Activated B cell treated with CpG ODN at 0.5 μM for 24 hours (primary cell): ENCODE measurements at regions not wholly inside any gene's neighbourhood (a gene's known extent, or its start where the extent isn't known, plus 50 kb on each side); places are given as distances from the start of the nearest gene placed in this dataset.
"Not testable (repeated sequence)": the region's sequence is repeated elsewhere in the genome, so short reads cannot be mapped to it uniquely, and the experiment has no call there.

Source experiments
- ATAC-seq: fragments of 200-7000 bp; cut with Tn5 transposase; one replicate; pipeline ENCODE4 v1.10.0; 2021; ENCODE audit warnings: low read depth, mild to moderate bottlenecking, moderate library complexity
- CTCF ChIA-PET: fragments of 350-600 bp; sonication (Branson Sonifier 250); formaldehyde crosslinking; loops from one replicate; lab custom pipeline; 2021; ENCODE audit warnings: antibody characterized with exemption; lab: Charles Lee
- POLR2A ChIA-PET: fragments of 350-600 bp; sonication (Branson Sonifier 250); formaldehyde crosslinking; loops from one replicate; lab custom pipeline; 2021; ENCODE audit warnings: antibody characterized with exemption; lab: Charles Lee
- DNase-seq: peaks from one replicate; pipeline ENCODE4 v3.0.0; 2022
- H3K27ac Mint-ChIP-seq: one replicate; pipeline ENCODE4 v1.8.0; 2020; ENCODE audit warnings: mixed read lengths
- H3K27me3 Mint-ChIP-seq: one replicate; pipeline ENCODE4 v1.8.0; 2021; ENCODE audit warnings: mixed read lengths
- H3K36me3 Mint-ChIP-seq: one replicate; pipeline ENCODE4 v1.8.0; 2021; ENCODE audit warnings: low read depth, mixed read lengths
- H3K4me1 Mint-ChIP-seq: one replicate; pipeline ENCODE4 v1.8.0; 2021; ENCODE audit warnings: mixed read lengths
- H3K4me3 Mint-ChIP-seq: one replicate; pipeline ENCODE4 v1.8.0; 2020; ENCODE audit warnings: mild to moderate bottlenecking, mixed read lengths
- H3K9me3 Mint-ChIP-seq: one replicate; pipeline ENCODE4 v1.8.0; 2020; ENCODE audit warnings: mixed read lengths
- intact Hi-C: fragments of 100-400 bp; cut with micrococcal nuclease; formaldehyde crosslinking; loops from one replicate; pipeline ENCODE4 v1.15.1; 2024

DNA sequence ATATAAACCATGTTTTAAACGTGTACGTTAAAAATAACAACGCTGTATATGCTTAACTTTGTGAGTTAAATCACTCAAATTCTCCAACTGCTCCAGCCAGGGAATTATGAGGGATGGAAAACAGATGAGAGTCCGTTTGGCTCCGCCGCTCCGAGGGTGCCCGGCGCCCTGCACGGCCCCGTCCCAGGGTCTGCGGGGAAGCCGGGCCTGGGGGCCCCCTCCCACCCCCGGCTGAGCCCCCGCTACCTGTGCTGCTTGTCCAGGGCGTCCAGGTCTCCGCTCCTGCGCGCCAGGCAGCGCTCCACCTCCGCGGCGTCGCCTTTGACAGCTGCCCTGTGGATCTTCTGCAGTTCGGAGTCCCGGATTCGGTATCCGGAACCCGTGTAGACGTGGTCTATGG lies 415.5 kb downstream of the FOXD4L4 start:
- ATAC-seq, POLR2A ChIA-PET, H3K27me3 Mint-ChIP-seq, H3K27ac Mint-ChIP-seq, H3K9me3 Mint-ChIP-seq, H3K4me3 Mint-ChIP-seq, H3K4me1 Mint-ChIP-seq, CTCF ChIA-PET, DNase-seq, H3K36me3 Mint-ChIP-seq, intact Hi-C loops: not testable (repeated sequence)

DNA sequence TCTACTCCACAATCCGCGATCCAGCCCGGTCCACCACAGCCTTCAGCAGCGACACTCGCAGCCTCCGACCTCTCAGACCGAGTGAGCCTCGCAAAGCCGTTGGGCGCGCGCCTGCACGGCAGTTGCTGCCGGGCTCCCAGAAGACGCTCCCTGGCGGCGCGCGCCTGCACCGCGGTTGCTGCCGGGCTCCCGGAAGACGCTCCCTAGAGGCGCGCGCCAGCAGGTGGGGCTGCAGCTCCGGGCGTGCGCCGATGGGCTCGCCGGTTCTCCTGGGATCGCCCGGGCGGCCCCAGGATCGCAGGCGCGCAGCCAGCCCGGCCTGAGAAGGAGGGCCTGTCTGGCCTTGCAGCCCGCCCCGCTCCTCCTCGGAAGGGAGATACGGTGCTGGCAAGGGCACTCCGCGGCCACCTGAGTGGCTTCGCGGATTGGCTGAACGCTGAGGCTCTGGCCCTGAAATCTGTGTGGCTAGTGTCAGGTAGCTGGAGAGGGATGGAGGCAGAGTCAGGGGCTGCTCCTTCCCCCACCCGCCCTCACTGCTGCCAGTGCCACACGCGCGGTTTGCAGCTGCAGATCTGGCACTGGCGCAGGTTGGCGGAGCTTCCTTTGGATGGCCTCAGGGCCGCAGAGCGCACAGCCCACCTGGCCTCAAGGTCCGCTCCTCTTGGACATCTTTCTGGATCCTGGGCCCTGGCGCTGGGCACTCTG lies 416.2 kb downstream of the FOXD4L4 start:
- H3K27ac Mint-ChIP-seq, CTCF ChIA-PET, H3K4me3 Mint-ChIP-seq, H3K9me3 Mint-ChIP-seq, H3K36me3 Mint-ChIP-seq, POLR2A ChIA-PET, H3K27me3 Mint-ChIP-seq, intact Hi-C loops, H3K4me1 Mint-ChIP-seq: not testable (repeated sequence)
- DNase-seq: peak; percentile 24
- peak; percentile 94 for ATAC-seq

DNA sequence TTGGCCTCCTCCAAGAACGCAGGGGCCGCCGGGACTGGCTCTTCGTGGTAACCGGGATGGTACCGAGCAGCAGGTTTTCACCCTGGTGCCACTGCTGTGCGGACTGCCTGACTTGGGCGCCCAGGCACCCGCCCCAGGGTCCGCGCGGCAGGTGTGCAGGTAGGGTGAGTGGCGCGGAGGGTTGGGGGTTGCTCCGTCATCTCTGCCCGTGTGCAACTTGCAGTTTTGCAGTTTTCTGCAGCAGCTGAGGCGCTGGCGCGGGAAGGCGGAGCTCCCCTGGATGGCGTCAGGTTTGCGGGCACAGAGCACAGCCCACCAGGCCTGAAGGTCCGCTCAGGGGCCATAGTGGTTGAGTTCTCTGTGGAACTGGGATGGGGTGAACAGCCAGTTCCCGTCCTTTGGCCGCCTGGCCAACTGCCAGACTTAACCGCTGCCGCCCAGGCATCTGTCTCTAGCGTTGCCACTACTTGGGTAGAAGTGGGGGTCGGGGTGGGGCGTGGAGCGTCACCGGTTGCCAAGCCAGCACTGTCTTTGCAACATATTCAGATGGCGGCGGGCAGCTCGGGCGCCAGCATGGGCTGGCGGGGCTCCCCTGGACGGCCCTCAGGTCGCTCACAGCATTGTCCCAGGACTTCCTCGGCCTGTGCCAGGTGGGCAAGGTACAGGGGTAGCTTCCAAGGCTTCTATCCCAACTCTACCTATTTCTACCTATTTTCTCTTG lies 417.2 kb downstream of the FOXD4L4 start:
- H3K4me3 Mint-ChIP-seq, H3K36me3 Mint-ChIP-seq, ATAC-seq, CTCF ChIA-PET, H3K27ac Mint-ChIP-seq, POLR2A ChIA-PET, H3K4me1 Mint-ChIP-seq, H3K27me3 Mint-ChIP-seq, intact Hi-C loops, H3K9me3 Mint-ChIP-seq, DNase-seq: not testable (repeated sequence)

GRCh38 chr9:66182316-66182715 lies 445.4 kb downstream of the FOXD4L4 start:
- ATAC-seq, H3K36me3 Mint-ChIP-seq, H3K4me1 Mint-ChIP-seq, H3K4me3 Mint-ChIP-seq, H3K27me3 Mint-ChIP-seq, DNase-seq, CTCF ChIA-PET, H3K27ac Mint-ChIP-seq, H3K9me3 Mint-ChIP-seq, POLR2A ChIA-PET, intact Hi-C loops: not testable (repeated sequence)

- H3K27me3 Mint-ChIP-seq, H3K36me3 Mint-ChIP-seq, intact Hi-C loops: not testable (repeated sequence)
Measured at GRCh38 chr9:66183648-66184047, 446.7 kb downstream of the FOXD4L4 start.

DNA sequence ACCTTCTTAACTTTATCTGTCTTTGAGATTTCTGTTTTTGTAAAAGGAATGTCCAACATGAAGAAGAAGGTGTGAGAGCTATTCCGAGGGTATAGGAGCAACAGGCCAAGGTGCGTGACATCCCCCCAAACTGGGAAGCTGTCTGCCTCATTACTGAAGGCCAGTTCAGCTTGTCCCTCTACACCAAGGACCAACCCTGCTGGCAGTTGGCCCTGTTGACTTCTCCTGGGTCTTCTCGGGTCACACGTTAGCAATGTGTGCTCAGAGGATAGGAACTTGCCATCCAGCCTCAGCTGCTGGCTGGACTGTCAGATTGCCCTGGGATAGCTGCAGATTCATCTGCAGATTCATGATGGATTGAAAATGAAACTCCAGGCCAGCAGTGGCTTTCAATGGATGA lies 460.3 kb downstream of the FOXD4L4 start:
- H3K9me3 Mint-ChIP-seq, H3K4me1 Mint-ChIP-seq, ATAC-seq, CTCF ChIA-PET, H3K27me3 Mint-ChIP-seq, POLR2A ChIA-PET, DNase-seq, H3K4me3 Mint-ChIP-seq, H3K36me3 Mint-ChIP-seq, intact Hi-C loops, H3K27ac Mint-ChIP-seq: not testable (repeated sequence)

More at GRCh38 chr9:66183648-66184047, 446.7 kb downstream of the FOXD4L4 start:
- POLR2A ChIA-PET, DNase-seq, H3K9me3 Mint-ChIP-seq, H3K4me1 Mint-ChIP-seq, H3K4me3 Mint-ChIP-seq, ATAC-seq, H3K27ac Mint-ChIP-seq, CTCF ChIA-PET: not testable (repeated sequence)

DNA sequence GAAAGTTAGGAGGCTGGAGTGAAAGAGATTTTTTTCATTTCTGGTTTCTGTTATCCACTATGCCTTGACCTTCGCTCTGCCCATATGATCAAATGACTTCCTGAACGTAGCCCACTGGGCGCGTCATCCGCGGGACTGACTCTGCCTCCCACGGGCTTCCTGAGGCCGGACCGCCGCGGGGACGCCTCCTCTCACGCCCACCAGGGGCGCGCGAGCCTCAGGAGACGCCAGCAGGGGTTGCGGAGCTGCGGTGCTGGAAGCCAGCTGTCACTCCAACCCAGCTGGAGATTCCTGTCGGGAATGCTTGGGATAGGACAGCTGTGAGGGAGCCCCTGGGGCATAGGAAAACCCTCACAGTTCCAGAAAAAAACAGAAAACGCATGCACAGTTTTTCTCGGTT lies 461.5 kb downstream of the FOXD4L4 start:
- ATAC-seq, POLR2A ChIA-PET, H3K27me3 Mint-ChIP-seq, H3K27ac Mint-ChIP-seq, CTCF ChIA-PET, H3K4me3 Mint-ChIP-seq, H3K4me1 Mint-ChIP-seq, DNase-seq, H3K36me3 Mint-ChIP-seq, H3K9me3 Mint-ChIP-seq, intact Hi-C loops: not testable (repeated sequence)

- H3K9me3 Mint-ChIP-seq, CTCF ChIA-PET, intact Hi-C loops, H3K27ac Mint-ChIP-seq, H3K27me3 Mint-ChIP-seq, DNase-seq, POLR2A ChIA-PET, H3K4me1 Mint-ChIP-seq, H3K36me3 Mint-ChIP-seq, ATAC-seq, H3K4me3 Mint-ChIP-seq: not testable (repeated sequence)
Measured at GRCh38 chr9:66206617-66207016, 469.7 kb downstream of the FOXD4L4 start.

- H3K4me3 Mint-ChIP-seq, H3K36me3 Mint-ChIP-seq, ATAC-seq, H3K4me1 Mint-ChIP-seq, H3K27ac Mint-ChIP-seq, CTCF ChIA-PET, H3K9me3 Mint-ChIP-seq, POLR2A ChIA-PET, intact Hi-C loops, H3K27me3 Mint-ChIP-seq, DNase-seq: not testable (repeated sequence)
Measured at GRCh38 chr9:66207914-66208313, 471.0 kb downstream of the FOXD4L4 start.

DNA sequence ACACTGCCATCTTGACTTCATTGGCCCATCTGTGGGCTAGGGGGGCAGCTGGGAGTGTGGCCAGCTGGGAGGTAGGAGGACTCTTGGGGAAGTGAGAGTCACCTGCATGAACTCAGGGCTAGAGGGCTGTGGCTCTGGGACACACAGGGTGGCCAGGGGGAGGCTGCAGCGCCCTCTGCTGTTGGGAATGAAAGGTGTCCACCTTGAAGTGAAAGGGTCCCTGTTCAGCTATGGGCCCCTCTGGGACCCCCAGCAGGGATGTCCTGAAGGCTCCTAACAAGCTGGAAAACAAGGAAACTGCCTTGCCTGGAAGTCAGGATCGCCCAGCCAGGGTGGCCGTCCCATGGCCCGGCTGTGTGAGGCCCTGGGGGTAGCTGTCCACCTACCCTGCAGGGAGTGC lies 507.8 kb downstream of the FOXD4L4 start:
- ATAC-seq, DNase-seq, H3K4me1 Mint-ChIP-seq, intact Hi-C loops, H3K9me3 Mint-ChIP-seq, CTCF ChIA-PET, POLR2A ChIA-PET, H3K27ac Mint-ChIP-seq, H3K4me3 Mint-ChIP-seq, H3K36me3 Mint-ChIP-seq, H3K27me3 Mint-ChIP-seq: not testable (repeated sequence)

- ATAC-seq, CTCF ChIA-PET, H3K36me3 Mint-ChIP-seq, H3K27me3 Mint-ChIP-seq, intact Hi-C loops, H3K9me3 Mint-ChIP-seq, H3K4me3 Mint-ChIP-seq, DNase-seq, H3K4me1 Mint-ChIP-seq, H3K27ac Mint-ChIP-seq, POLR2A ChIA-PET: not testable (repeated sequence)
Measured at GRCh38 chr9:66245481-66245880, 508.5 kb downstream of the FOXD4L4 start.

DNA sequence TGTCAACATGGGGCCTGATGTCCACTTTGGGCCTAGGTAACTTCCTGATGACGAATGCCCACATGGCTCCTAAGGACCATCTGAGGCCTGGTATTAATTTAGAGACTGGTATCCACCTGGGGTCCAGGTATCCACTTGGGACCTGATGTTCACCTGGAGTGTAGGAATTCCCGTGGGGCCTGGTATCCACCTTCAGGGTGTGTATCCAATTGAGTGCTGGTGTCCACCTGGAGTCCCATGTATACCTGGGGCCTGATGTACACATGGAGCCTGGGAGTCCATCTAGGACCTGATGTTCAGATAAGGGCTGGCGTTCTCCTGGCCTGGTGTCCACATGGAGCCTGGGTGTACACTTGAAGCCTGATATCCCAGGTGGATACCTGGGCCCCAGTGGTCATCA lies 520.6 kb downstream of the FOXD4L4 start:
- H3K4me3 Mint-ChIP-seq, ATAC-seq, H3K4me1 Mint-ChIP-seq, DNase-seq, intact Hi-C loops, CTCF ChIA-PET, H3K27me3 Mint-ChIP-seq, H3K36me3 Mint-ChIP-seq, H3K9me3 Mint-ChIP-seq, POLR2A ChIA-PET, H3K27ac Mint-ChIP-seq: not testable (repeated sequence)
